Stimulated activated CD4-positive, alpha-beta T cell treated with anti-CD3 and anti-CD28 coated beads, Interleukin-12 subunit alpha, Interleukin-12 subunit beta, amount 100 ng/mL, for 24 hours (primary cell): ENCODE measurements at regions not wholly inside any gene's neighbourhood (a gene's known extent, or its start where the extent isn't known, plus 50 kb on each side); places are given as distances from the start of the nearest gene placed in this dataset.

Source experiments
- DNase-seq, 2 experiments: peaks; one replicate each; pipeline ENCODE4 v3.0.0-alpha.2; 2020; ENCODE audit warnings: low read depth in 2 of 2

GRCh38 chr12:89256060-89256459 lies 96.2 kb downstream of the DUSP6 start:
- DNase-seq = no peak

- DNase-seq = no peak
Observed at GRCh38 chr12:89253488-89253887, 98.8 kb downstream of the DUSP6 start.

GRCh38 chr12:89252284-89252683 lies 100.0 kb downstream of the DUSP6 start:
- DNase-seq = no peak

DNA sequence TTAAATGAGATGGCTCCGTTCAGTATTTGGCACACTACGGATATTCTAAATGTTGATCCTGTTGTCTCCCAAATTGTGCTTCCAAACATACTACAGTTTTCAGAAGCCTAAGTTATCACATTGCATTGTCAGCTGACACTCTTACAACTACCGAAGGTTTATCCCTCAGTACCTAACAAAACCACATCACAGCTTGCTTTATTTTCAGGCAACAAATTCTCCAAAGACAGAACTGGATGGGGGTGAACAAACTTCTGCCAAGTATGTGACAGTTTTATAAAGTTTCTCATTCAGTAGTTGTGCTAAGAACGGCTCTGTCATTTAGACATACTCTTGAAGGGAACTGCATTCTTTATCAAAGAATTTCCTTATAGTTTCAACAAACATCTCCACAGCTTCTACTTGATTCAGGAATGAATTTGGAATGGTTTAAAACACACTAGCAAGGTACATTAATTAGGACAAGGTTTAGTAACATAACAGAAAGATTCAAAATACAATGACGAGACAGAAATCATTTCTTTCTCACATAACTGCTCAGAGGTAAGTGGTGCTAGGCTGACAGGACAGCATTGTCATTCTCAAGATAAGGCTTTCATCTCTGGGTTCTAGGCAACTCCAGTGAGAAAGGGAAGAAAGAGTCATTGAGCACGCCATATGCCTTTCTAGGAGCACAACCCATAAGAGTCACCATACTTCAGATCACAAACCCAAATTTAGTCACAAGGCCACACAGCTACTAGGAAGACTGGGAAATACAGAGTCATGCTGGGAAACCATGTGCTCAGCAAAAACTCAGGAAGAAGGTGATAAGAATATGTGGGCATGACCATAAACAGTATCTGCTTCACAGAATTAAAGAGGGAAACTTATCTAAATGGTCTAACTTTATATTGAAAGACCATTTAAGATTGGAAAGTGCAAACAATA lies 100.7 kb downstream of the DUSP6 start:
- DNase-seq = no peak

GRCh38 chr12:89250636-89251035 lies 101.7 kb downstream of the DUSP6 start:
- no peak for DNase-seq

DNA sequence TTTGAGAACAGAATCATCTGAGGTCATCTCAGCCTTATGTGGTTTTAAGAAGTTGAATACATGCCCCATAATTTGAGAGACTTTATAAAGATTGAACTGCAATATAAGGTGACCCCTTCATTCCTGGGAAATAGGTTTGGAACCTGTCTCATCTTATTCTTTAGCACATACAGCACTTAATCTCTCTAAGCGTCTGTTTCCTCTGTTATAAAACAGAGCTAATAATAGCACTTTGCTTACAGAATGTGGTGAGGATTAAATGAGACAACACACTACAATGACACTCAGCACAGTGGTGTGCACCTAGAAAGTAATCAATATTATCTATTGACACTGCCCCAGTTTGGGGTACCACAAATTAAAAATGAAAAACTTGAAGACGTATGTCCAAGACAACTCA lies 102.1 kb downstream of the DUSP6 start:
- no peak for DNase-seq

DNA sequence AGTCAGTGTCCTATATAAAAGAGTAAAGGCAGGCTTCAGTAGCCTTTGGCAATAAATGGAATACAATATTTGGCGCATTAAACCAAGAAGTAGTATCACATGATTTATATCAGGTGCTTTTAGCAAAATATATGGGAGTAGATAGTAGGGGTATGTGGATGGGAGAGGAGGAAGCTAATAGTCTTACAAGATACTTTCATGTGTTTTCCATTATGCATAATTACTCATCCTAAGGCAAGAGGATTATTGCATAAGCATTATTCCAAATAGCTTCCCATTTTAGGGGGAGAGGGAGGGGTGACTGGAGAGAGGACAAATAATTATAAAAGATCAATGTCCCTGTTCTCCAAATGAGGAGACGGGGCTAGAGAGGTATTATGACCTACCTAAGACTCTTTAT lies 104.3 kb downstream of the DUSP6 start:
- no peak for DNase-seq

GRCh38 chr12:89247541-89247942 lies 104.8 kb downstream of the DUSP6 start:
- no peak for DNase-seq

GRCh38 chr12:89245090-89245489 lies 107.2 kb downstream of the DUSP6 start:
- no peak for DNase-seq

DNA sequence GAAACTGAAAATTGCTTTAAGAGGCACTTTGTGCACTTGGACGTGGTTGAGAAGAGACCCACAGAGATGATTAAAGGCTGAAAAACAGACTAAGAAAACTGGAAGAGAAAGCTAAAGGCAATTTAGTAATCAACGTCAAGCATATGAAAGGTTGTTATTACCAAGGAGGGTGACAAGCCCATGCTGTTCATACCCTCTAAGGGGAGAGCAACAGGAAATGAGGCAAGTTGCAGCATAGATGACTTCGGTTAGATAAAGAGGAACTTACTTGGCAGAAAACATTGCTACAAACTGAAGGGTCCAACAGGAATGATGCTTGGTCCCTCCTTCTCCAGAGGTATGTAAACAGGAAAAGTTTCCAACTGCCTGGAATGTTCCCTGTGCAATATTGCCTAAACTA lies 107.8 kb downstream of the DUSP6 start:
- no peak for DNase-seq

- DNase-seq = no peak
Observed at GRCh38 chr12:89243771-89244170, 108.5 kb downstream of the DUSP6 start.

- DNase-seq = no peak
Observed at GRCh38 chr12:89239534-89239933, 112.8 kb downstream of the DUSP6 start.

GRCh38 chr12:89238593-89238992 lies 113.7 kb downstream of the DUSP6 start:
- DNase-seq = no peak

DNA sequence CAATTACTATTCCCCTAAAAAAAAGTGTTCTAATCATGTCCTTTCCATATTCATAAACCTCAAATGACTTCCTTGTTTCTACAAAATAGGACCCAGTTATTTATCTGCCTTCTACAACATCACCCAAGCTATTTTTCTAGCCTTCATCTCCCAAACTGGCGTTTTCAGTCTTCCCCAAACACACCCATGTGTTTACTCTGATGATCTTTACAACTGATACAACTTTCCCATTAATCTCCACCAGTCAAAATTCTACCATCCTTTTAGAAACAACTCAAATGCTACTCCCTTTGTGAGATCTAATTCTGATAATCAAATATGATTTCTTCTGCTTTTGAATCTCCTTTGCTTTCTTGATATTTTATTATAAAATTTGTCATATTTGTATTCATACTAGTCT lies 114.5 kb downstream of the DUSP6 start:
- no peak for DNase-seq

GRCh38 chr12:89236748-89237383 lies 115.4 kb downstream of the DUSP6 start:
- DNase-seq = no peak

GRCh38 chr12:89236237-89236636 lies 116.1 kb downstream of the DUSP6 start:
- DNase-seq = no peak

DNA sequence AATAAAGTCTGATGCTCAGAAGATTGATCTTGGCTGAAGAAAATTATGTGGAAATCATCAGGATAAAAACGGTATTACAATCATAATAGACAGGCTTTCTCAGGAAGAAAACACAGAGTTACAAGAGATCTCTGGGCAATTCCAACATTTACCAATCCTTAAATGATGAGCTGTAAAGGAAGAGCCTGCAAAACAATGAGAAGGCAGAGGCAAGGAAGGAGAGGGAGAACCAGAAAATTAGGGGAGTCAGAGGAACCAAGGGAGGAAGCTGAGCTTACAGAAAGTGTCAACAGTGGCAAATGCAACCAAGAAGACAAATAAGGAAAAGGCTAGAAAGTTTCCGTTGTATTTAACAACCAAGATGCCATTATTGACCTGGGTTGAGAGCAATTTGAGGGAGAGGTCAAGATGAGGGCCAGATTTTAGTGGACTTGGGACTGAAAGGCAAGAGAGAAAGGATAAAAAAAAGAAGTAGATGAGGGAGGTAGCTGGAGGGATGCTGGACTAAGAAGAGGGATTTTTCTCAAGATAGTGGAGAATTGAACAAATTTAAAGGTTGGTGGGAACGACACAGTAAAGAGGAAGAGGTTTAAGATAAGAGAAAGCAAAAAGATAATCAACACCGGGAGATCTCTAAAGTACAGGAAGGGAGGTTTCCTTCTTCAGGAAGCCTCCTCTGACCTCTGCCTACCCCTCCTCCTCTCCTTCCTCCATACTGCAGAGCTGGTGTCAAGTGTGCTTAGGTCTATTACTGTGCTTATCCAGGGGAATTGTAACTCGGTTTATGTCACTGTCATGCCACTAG lies 116.9 kb downstream of the DUSP6 start:
- no peak for DNase-seq

- DNase-seq = no peak
Observed at GRCh38 chr12:89234324-89235114, 117.8 kb downstream of the DUSP6 start.

GRCh38 chr12:89231686-89232085 lies 120.6 kb downstream of the DUSP6 start:
- DNase-seq = no peak

- DNase-seq = no peak
Observed at GRCh38 chr12:89230376-89231315, 121.7 kb downstream of the DUSP6 start.
